ENCODE measurements at regions not wholly inside any gene's neighbourhood (a gene's known extent, or its start where the extent isn't known, plus 50 kb on each side); places are given as distances from the start of the nearest gene placed in this dataset.

DNA sequence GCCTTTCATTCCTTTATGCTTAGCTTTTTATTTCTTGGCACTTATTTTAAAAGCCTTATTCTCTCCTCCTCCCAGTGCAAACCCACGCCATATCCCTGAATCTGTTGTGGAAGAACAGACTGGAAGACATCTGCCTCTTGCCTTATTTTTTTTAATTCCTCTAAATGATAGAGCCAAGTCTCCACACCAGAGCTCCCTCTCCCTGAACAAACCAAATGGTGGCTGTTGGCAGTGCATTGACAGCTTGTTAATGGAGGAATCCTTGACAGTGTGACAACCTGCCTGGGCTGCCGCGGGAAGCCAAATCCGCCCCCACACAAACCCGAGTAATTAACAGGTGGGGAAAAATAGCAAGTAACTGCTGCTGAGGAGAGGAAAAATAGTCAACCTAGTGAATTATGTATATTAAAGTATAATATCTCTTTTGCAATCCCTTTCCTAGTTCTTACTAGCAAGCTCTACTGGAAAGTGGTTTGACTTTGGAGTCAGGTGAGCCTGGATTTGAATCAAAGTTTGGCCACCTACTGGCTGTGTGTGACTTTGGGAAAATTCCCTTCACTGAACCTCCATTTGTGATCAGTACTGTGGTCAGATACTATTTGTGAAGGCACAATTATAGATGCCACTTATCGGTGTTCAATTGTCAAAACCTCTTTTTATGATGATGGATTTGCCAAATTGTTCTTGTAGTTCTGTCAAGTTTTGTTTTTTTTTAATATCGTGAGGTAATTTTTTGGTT, 589.6 kb downstream of the PDCD6IP start:
- Histone ChIP-seq H3K36me3 (ENCODE audit: control insufficient read depth in 2 of 2, insufficient read depth in 2 of 2, low read length in 1 of 2) (no peaks in the 10 kb centered on the region), H2AFZ (ENCODE audit: control insufficient read depth, low read depth, low read length) (no peak overlapping the region), H3K4me1 (ENCODE audit: control insufficient read depth, insufficient read depth, low read length) (no peaks in the 10 kb centered on the region), H3K9me3 (replicated peaks; ENCODE audit: control insufficient read depth, insufficient read depth, low read length) (no peaks in the 10 kb centered on the region), H3K27me3 (replicated peaks in 1 of 2; ENCODE audit: control insufficient read depth in 2 of 2, insufficient read depth in 2 of 2, low read length in 1 of 2) (no peaks in the 10 kb centered on the region), H3K9ac (ENCODE audit: control insufficient read depth, insufficient read depth, low read length) (no peak overlapping the region), H4K20me1 (ENCODE audit: control insufficient read depth, insufficient read depth) (no peaks in the 10 kb centered on the region), H3K4me2 (ENCODE audit: control insufficient read depth, insufficient read depth) (no peak overlapping the region), H3K79me2 (ENCODE audit: control insufficient read depth, insufficient read depth, low read length) (no peaks in the 10 kb centered on the region), H3K27ac (ENCODE audit: control insufficient read depth, insufficient read depth) (no peak overlapping the region), H3K4me3 (no peak overlapping the region)
- BruUV-seq (replicated peaks), result no TSS peak
- POLR2A ChIA-PET, result no interaction called here
- 63% methylated on average over 7 of the region's 7 CpGs for WGBS (ENCODE audit: insufficient coverage, insufficient replicate concordance, low lambda C conversion rate, missing lambda C conversion rate)
- RAD21 ChIA-PET (ENCODE audit: unreplicated experiment), result no interaction called here
- FAIRE-seq (no peak), DNase-seq (ENCODE audit: low read depth, low spot score) (no peak), ATAC-seq (no peak)
- SMC1A ChIA-PET (ENCODE audit: uncharacterized antibody, unreplicated experiment), result interaction anchor here (0.8 kb wide), 1 partner anchor 125 kb away, joined by 3 read pairs; no protein-coding TSS in a partner anchor
- in situ Hi-C loops (cut with MboI), result no loop called here
- no peak for TF ChIP-seq NR2C2 (IDR thresholded peaks at IDR 0.05; ENCODE audit: borderline replicate concordance, control insufficient read depth, insufficient read length, low read depth)
- TF ChIP-seq, protein P1, sequence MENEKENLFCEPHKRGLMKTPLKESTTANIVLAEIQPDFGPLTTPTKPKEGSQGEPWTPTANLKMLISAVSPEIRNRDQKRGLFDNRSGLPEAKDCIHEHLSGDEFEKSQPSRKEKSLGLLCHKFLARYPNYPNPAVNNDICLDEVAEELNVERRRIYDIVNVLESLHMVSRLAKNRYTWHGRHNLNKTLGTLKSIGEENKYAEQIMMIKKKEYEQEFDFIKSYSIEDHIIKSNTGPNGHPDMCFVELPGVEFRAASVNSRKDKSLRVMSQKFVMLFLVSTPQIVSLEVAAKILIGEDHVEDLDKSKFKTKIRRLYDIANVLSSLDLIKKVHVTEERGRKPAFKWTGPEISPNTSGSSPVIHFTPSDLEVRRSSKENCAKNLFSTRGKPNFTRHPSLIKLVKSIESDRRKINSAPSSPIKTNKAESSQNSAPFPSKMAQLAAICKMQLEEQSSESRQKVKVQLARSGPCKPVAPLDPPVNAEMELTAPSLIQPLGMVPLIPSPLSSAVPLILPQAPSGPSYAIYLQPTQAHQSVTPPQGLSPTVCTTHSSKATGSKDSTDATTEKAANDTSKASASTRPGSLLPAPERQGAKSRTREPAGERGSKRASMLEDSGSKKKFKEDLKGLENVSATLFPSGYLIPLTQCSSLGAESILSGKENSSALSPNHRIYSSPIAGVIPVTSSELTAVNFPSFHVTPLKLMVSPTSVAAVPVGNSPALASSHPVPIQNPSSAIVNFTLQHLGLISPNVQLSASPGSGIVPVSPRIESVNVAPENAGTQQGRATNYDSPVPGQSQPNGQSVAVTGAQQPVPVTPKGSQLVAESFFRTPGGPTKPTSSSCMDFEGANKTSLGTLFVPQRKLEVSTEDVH (IDR thresholded peaks at IDR 0.05; ENCODE audit: low read depth, partially characterized antibody), result no peak
- no peak for TF ChIP-seq ZNF217 (IDR thresholded peaks at IDR 0.05)
- TF ChIP-seq CHD2 (IDR thresholded peaks at IDR 0.05; ENCODE audit: borderline replicate concordance, low read depth, low read length), result no peak
- TF ChIP-seq STAT3 (IDR thresholded peaks at IDR 0.05; ENCODE audit: low read depth, low read length), result no peak
- TF ChIP-seq POLR2AphosphoS5 (IDR thresholded peaks at IDR 0.05; ENCODE audit: low read length), result no peak
- no peak for TF ChIP-seq ZNF24 (IDR thresholded peaks at IDR 0.05)
- TF ChIP-seq NFXL1 (IDR thresholded peaks at IDR 0.05; ENCODE audit: borderline replicate concordance), result no peak
- TF ChIP-seq POLR2AphosphoS2 (IDR thresholded peaks at IDR 0.05; ENCODE audit: low read depth, low read length), result no peak
- TF ChIP-seq RUNX3 (IDR thresholded peaks at IDR 0.05; ENCODE audit: low read length), result no peak
- TF ChIP-seq, protein P2, sequence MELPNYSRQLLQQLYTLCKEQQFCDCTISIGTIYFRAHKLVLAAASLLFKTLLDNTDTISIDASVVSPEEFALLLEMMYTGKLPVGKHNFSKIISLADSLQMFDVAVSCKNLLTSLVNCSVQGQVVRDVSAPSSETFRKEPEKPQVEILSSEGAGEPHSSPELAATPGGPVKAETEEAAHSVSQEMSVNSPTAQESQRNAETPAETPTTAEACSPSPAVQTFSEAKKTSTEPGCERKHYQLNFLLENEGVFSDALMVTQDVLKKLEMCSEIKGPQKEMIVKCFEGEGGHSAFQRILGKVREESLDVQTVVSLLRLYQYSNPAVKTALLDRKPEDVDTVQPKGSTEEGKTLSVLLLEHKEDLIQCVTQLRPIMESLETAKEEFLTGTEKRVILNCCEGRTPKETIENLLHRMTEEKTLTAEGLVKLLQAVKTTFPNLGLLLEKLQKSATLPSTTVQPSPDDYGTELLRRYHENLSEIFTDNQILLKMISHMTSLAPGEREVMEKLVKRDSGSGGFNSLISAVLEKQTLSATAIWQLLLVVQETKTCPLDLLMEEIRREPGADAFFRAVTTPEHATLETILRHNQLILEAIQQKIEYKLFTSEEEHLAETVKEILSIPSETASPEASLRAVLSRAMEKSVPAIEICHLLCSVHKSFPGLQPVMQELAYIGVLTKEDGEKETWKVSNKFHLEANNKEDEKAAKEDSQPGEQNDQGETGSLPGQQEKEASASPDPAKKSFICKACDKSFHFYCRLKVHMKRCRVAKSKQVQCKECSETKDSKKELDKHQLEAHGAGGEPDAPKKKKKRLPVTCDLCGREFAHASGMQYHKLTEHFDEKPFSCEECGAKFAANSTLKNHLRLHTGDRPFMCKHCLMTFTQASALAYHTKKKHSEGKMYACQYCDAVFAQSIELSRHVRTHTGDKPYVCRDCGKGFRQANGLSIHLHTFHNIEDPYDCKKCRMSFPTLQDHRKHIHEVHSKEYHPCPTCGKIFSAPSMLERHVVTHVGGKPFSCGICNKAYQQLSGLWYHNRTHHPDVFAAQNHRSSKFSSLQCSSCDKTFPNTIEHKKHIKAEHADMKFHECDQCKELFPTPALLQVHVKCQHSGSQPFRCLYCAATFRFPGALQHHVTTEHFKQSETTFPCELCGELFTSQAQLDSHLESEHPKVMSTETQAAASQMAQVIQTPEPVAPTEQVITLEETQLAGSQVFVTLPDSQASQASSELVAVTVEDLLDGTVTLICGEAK (IDR thresholded peaks at IDR 0.05; ENCODE audit: borderline replicate concordance), result no peak
- TF ChIP-seq FOXK2 (IDR thresholded peaks at IDR 0.05), result no peak
- no peak for TF ChIP-seq ZBED1 (IDR thresholded peaks at IDR 0.05; ENCODE audit: borderline replicate concordance)
- intact Hi-C loops (cut with micrococcal nuclease; ENCODE audit: unreplicated experiment), result loop anchor here (5.0 kb wide), 1 partner anchor 184 kb away; no protein-coding TSS in a partner anchor
- CTCF ChIA-PET, result interaction anchor here (0.9 kb wide), 1 partner anchor 56 kb away, joined by 3 read pairs; no protein-coding TSS in a partner anchor
